Stimulated activated CD4-positive, alpha-beta T cell treated with anti-CD3 and anti-CD28 coated beads, Interleukin-12 subunit alpha, Interleukin-12 subunit beta, amount 100 ng/mL, for 48 hours (primary cell): ENCODE measurements at regions not wholly inside any gene's neighbourhood (a gene's known extent, or its start where the extent isn't known, plus 50 kb on each side); places are given as distances from the start of the nearest gene placed in this dataset.

ENCODE experiments used
- DNase-seq, 3 donors: peaks; one replicate each; pipeline ENCODE4 v3.0.0-alpha.2; 2020; ENCODE audit warnings: low read depth in 2 of 3, low spot score in 1 of 3

GRCh38 chr11:45036010-45036409 is 85.3 kb upstream of the TP53I11 start:
- DNase-seq: no peak

DNA sequence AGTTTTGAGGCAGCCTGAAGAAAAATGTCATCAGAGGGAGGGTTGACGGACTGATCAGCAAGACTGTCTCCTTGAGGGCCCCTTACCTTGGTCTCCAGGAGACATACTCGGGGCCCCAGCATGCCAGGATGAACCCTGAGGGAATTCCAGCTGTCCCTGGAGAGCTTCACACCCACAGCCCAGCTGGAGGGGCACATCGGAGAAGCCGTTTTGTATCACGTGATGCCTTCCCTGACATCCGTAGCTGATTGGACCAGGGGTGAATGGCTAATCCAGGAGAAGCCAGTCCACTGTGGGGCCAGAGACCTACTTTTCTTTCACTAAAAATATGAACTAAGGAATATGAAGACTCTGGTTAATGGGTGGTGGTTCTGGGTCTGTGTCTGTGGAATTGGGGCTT is 86.0 kb upstream of the TP53I11 start:
- DNase-seq: no peak

DNA sequence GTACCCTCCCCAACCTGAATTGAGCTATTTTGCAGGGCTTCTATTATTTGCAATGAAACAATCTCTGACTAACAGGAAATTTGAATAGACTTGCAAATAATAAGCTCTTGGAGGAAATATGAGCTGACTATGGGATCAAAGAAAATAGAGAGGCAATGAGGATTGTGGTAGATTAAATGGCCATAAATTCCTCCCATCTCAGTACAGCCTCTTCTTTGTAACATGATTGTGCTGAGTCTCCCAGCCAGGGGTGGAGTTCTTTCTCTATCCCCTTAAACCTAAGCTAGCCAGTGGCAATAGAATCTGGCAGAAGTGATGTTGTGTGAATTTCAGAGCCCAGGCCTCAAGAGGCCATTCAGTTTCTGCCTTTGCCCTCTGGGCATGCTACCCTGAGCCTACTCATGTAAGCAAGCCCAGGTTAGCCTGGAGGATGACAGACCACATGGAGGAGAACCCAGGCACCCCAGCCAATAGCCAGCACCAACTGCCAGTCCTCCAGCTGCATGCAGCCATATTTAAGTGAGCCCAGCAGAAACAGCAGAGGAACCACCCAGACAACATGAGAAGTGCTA is 86.8 kb upstream of the TP53I11 start:
- no peak for DNase-seq

- DNase-seq: no peak
These were observed 88.2 kb upstream of the TP53I11 start for GRCh38 chr11:45038923-45039322.

DNA sequence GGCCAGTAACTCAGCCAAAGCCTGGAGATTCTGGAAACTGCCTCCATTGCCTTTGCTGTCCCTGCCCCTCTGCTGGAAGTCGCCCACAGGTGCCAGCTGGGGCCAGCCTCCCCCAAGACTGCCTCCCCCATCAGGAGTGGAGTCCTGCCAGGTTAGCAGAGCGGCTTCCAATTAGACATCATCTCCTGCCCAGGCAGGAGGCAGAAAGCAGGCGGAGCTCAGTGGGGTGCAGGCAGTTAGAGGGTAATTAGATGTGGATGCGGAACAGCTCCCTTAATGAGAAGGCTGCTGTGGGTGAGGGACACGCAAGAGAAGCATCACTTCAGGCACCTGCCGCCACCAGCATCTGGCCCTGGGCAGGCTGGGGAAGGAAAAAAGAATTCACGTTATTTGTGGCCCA is 90.9 kb upstream of the TP53I11 start:
- no peak for DNase-seq

DNA sequence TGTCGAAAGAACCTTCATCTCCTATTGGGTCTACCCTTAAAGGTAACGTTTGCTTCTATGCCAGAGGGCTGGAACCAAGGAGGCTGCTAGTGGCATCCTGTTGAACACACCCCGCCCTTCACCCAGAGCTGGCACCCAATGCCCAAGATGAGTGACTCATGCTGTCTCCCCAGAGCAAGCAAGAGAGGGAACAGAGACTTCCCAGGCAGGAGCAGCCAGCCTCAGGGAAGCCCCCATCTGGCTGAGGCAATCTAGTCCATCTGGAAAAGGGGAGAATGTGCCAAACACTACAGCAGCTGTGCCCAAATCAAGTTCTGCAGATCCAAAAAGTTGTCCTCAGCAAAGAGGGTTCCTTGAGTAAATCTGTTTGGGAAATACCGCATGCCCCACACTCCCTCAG is 91.9 kb upstream of the TP53I11 start:
- no peak for DNase-seq

DNA sequence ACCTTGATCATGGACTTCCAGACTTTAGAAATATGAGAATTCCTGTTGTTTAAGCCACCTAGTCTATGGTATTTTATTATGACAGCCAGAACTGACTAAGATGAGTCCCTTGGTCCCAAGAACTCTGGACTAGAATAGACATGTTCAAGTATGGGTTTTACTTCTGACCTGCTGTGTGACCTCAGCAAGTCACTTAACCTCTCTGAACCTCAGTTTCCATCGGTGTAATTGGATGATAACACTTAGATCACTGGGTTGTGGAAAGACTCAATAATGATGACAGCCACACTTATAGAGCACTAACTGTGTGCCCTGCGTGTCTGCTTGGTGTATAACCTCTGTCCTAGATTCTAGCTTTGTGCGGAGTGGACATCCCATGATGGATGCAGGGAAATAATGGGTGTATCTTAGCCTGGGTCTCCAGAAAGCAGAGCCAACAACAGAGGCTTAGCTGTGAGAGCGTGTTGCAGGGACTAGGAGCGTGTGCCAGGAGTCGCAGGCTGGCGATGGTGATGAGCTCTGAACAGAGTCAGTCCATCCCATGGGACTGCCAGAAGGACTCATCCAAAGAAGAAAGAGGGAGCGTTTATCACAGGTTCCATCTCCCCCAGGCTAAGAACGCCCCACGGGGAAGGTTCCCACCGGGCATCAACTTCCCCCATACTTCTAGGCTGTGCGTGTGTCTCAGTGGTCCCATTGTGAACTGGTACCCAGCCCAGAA is 93.2 kb upstream of the TP53I11 start:
- no peak for DNase-seq

DNA sequence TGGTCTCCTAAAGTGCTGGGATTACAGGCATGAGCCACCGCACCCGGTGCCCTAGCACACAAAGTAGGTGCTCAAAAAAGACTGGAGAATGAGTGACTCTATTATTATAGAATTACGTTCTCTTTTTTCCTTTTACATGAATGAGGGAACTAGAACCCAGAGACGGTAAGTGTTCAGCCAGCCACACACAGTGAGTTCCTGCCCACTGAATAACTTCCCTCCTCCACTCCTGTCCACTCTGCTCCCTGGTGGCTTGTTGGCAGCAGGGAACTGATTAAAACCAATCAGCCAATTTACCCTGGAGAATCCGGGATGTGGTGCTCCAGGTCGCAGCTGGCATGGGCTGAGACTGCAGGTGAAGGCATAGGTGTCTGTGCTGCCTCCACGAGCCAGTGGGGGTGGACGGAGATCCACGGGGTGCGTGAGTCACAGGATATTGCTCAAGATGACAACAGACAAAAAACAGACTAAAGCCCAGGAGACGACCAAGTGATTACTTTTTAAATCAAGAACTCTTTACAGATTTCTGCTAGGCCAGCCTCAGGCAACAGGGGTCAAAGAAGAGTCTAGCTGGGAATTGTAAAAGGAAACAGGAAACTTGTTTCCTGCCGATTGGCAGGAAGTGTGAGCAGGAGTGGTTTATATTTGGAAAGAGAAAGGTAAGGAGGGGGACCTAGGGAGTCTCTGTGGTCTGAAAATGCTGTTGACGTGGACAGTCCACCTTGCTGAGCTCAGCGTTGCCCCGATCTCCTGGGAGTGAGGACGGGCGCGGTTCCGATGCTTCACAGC is 95.2 kb upstream of the TP53I11 start:
- no peak for DNase-seq

DNA sequence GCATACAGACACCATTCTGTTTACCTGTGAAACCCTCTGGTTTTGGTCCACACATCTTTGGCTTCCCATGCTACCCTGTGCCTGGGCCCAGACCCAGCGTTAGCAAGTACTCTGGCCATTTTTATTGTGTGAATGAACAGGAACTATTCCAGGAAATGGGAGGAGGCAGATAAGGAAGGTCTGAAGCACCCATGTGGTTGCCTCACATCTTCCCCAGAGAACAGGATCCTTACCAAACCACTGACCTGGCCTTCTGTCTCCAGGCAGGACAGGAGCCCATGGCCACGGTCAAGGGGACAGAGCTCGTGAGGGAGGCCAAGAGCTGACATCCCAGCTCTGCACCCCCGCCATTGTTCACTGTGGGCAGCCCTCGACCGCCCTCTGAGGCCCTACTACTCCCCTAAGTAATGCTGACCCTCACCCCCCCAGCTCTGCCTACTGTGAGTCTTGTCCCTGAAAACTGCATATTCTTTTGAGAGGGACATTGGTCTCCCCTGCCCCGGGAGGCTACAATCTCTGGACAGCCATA is 97.7 kb upstream of the TP53I11 start:
- DNase-seq: no peak

GRCh38 chr11:45048870-45049691 is 97.4 kb upstream of the PRDM11 start:
- DNase-seq: no peak

DNA sequence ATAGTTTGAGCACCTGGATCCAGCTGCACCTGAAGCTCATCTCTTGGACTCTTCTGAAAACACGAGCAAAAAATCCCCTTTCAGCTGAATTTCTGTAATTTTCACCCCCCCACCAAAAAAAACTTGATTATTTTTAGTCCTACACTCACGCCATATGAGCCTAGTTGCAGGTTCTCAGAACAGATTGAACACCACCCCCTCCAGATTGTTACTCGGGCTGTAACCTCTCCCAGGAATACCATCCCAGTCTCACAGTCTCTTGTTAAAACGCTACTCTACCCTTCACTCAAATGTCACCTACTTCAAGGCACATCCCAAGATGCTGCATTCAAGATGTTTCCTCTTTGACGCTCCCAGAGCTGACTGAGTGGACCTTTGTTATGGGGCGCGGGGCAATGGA is 96.3 kb upstream of the PRDM11 start:
- no peak for DNase-seq

GRCh38 chr11:45051621-45052020 is 94.8 kb upstream of the PRDM11 start:
- no peak for DNase-seq

DNA sequence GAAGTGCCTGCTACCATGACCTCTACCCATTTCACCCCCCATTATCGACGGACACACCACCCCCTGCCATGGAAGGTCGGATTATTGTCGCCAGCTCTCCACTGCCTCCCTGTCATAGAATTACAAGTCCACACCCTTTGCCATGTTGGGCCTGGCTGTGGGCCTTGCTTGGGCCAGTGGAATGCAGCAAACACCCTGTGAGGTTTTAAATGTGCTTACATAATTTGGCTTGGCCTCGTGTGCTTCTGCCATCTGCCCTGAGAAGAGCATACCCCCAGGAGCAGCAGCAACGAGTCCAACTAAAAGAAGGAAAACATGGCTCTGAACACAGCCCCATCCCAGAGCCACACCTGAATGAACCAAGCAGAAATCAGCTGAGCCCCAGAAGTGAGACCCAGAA is 94.1 kb upstream of the PRDM11 start:
- no peak for DNase-seq

- no peak for DNase-seq
These were observed 92.5 kb upstream of the PRDM11 start for GRCh38 chr11:45053736-45054446.

- DNase-seq: no peak
These were observed 91.5 kb upstream of the PRDM11 start for GRCh38 chr11:45054956-45055355.

GRCh38 chr11:45056529-45056928 is 89.9 kb upstream of the PRDM11 start:
- DNase-seq: no peak

DNA sequence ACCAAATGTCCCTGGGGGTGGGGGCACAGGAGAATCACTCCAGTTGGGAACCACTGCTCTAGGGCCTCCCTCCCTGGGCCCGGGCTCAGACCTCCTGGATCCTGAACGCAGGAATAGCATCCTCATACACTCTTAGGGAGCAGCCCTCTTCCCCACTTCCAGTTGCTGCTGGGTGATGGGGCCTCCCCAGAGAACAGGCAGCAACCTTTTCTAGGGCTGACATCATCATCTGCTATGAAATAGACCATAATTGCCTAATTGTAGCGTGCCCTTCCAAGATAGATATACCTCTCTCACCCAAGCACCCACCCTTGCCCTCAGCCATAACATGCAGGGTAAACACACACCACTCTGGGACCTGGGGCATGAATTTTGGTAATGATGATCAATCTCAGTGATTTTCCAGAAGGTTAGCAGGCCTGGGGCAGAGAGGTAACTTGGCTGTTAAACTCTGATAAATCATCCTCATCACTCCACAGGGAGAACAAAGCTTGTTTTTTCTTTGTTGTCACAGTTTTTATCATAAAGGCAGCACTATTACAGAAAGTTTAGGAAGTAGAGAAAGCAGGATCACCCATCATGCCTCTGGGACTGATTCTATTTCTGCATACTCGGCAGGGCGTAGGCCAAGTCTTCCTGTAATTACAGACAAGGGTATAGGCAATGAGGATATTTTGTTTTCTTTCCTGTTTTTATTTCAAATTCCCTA is 88.3 kb upstream of the PRDM11 start:
- no peak for DNase-seq

DNA sequence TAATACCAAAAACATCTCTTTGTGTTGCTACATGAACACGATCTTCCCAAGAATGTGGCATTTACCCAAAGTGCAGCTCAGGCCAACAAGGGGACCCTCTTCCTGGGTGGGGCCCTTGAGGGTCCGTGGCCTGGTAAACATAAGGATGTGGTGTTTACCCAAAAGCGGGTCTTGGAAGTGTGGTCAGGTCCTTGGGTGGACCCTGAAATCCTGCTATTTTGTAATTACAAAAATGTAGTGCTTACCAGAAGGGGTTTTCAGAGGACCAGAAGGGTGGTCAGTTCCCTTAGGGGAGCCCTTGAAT is 87.8 kb upstream of the PRDM11 start:
- DNase-seq: no peak

- DNase-seq: no peak
These were observed 85.7 kb upstream of the PRDM11 start for GRCh38 chr11:45060707-45061106.

DNA sequence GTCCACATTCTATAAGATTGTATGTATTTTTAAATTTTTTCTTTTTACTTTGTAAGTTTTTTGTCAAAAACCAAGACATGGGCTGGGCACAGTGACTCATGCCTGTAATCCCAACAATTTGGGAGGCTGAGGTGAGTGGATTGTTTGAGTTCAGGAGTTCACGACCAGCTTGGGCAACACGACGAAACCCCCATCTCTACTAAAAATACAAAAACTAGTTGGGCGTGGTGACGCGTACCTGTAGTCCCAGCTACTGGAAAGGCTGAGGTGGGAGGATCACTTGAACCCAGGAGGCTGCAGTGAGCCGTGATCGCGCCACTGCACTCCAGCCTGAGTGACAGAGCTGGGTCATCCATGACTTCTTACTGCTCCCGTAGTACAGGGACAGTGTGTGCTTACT is 84.8 kb upstream of the PRDM11 start:
- DNase-seq: no peak
